GM12891 (cell line): ENCODE measurements at regions not wholly inside any gene's neighbourhood (a gene's known extent, or its start where the extent isn't known, plus 50 kb on each side); places are given as distances from the start of the nearest gene placed in this dataset.

ENCODE experiments used
- DNase-seq: peaks from one replicate; pipeline ENCODE4 v3.0.0; 2011; ENCODE audit warnings: low spot score; ENCODE audit not compliant: insufficient read length
- FAIRE-seq: peaks from 2 replicates; lab custom pipeline; 2011; peaks lifted over from hg19 to GRCh38; lab: Jason Lieb, UNC
- PAX5 ChIP-seq: IDR thresholded peaks from 2 replicates; pipeline ENCODE4 v1.6.1; 2011; ENCODE audit warnings: low read length, moderate library complexity, mild to moderate bottlenecking; ENCODE audit not compliant: insufficient read depth, severe bottlenecking
- POLR2A ChIP-seq: IDR thresholded peaks from 2 replicates; pipeline ENCODE4 v1.6.1; 2011; ENCODE audit warnings: low read depth, low read length, control low read depth
- POLR2AphosphoS5 ChIP-seq: IDR thresholded peaks from 2 replicates; pipeline ENCODE4 v1.6.1; 2011; ENCODE audit warnings: low read depth, low read length, control low read depth
- POU2F2 ChIP-seq: IDR thresholded peaks from 2 replicates; pipeline ENCODE4 v1.6.1; 2011; ENCODE audit warnings: low read depth, mild to moderate bottlenecking, control low read depth, low read length, moderate library complexity
- SPI1 ChIP-seq: IDR thresholded peaks from 2 replicates; pipeline ENCODE4 v1.6.1; 2011; ENCODE audit warnings: low read depth, low read length, control low read depth
- TAF1 ChIP-seq: IDR thresholded peaks from 2 replicates; pipeline ENCODE4 v1.6.1; 2011; ENCODE audit warnings: low read depth, low read length, control low read depth

DNA sequence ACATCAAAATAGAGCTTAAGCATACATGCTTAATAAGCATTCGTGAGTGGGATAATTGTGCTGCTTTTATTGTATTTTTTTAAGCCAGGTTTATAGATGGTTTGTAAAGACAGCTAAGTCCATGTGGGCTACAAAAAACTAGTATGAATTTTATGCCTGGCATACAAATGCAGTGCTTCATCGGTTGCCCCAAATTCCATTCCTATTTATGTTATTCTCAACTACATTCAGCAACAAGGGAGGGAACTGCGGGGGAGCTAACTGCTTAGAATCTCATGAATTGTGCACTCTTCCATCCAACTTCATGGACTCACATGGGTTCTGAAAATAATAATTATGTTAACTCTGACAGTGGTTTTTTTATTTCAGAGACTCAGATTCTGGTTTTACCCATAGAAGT lies 199.2 kb downstream of the FAM170A start:
- TF ChIP-seq POLR2A = no peak
- no peak for TF ChIP-seq TAF1
- TF ChIP-seq POU2F2 = no peak
- TF ChIP-seq SPI1 = no peak
- TF ChIP-seq PAX5 = no peak
- no peak for TF ChIP-seq POLR2AphosphoS5
- DNase-seq (no peak), FAIRE-seq (no peak)

DNA sequence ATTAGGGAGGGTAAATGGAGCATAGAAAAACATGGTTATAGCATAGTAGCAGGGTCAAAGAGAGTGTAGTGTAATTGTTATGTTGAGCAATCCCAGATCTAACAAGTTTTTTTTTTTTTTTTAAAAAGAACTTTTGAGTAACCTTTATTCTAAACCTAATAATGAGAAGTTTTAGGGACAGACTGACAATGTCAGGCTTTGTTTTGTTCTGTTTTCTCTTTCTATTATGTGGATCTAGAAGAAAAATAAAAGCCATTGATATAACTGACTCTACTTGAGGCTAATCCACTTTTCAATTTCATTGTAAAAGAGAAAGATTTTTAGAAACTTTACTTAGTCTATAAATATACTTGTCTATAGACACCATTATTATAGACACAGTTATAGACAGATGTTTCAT lies 200.0 kb downstream of the FAM170A start:
- FAIRE-seq = no peak
- TF ChIP-seq POU2F2 = no peak
- TF ChIP-seq SPI1 = no peak
- DNase-seq = no peak

DNA sequence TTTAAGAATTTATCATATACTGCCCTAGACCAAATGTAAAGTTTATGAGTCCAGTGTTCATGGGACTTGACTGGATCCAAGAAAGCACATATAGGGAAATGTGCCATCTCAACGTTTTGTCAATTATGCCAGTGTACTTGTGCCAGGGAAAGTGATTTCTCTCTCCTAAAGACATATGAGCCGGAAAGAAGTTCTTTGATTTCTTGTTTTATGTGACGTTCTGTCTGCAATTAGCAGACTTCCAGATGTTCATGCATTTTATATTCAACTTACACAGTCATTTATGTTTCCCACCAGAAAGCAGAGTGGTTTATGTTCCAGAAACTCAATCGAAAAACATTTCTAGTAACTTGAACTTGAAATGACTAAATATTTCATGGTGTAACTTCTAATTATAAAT lies 203.8 kb downstream of the FAM170A start:
- DNase-seq (no peak), FAIRE-seq (no peak)
- TF ChIP-seq SPI1 = no peak
- TF ChIP-seq POLR2AphosphoS5 = no peak
- no peak for TF ChIP-seq POLR2A
- TF ChIP-seq POU2F2 = no peak
- TF ChIP-seq TAF1 = no peak
- no peak for TF ChIP-seq PAX5

DNA sequence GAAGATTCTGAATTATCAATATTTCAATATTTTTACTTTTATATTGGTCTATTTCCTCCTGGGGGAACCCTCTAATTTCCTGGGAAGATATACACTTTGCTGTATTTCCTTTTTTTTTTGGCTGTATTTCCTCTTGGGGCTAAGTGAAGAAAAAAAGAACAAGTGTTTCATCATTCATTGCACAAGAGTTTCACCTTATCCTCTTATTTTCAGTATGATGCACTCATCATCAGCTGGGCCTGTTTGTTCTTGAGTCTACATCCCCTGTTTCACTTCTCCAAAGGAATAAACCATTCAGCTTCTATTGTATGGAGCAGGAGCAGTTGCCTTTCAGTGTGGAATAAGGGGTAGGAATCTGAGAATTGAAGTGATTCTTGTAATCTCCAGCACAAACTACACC lies 210.8 kb downstream of the FAM170A start:
- TF ChIP-seq POLR2A = no peak
- TF ChIP-seq POLR2AphosphoS5 = no peak
- no peak for TF ChIP-seq POU2F2
- no peak for TF ChIP-seq PAX5
- TF ChIP-seq SPI1 = no peak

DNA sequence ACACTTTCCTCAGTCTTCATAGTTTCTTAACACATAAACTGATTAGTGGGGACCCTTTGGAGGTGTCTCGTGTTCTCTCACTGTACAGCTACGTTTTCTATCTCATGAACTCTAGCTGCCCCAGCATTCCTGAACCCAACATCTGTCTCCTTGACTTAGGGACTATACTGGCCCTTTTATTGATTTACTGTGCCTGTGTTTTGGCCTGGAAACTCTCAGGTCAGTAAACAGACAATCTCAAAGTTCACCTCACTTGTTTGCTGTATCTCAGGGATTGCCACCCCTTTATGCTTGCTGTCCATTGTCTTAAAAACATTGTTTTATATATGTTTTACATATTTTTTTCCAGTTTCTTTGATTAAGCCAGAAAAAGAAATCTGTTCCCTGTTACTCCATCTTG lies 222.8 kb downstream of the FAM170A start:
- FAIRE-seq = no peak
- TF ChIP-seq TAF1 (no peak), POLR2A (no peak), POU2F2 (no peak), POLR2AphosphoS5 (no peak), SPI1 (no peak)
- DNase-seq = no peak

More for the DNA sequence above, 210.8 kb downstream of the FAM170A start:
- DNase-seq = no peak
- FAIRE-seq = no peak

DNA sequence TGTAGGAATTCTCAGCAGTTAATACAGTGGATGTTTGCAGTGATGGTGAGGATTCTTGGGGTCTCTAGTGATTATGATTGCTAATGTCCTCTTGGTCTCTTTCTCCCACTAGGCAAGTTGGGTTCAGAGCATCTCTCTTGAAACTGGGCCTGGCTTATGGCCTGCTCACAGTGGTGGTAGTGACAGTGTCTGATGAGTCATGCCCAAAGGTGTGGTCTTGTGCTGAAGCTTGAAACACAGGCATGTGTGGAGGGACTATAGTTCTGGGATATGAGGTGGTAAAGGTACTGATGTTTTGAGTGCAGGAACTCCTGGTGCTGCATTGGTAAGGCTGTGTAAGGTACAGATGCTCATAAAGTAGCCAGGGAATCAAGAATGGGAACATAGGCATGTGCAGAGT lies 231.1 kb downstream of the FAM170A start:
- no peak for DNase-seq
- TF ChIP-seq POU2F2 (no peak), POLR2A (no peak), PAX5 (no peak), TAF1 (no peak), POLR2AphosphoS5 (no peak), SPI1 (no peak)
- no peak for FAIRE-seq

DNA sequence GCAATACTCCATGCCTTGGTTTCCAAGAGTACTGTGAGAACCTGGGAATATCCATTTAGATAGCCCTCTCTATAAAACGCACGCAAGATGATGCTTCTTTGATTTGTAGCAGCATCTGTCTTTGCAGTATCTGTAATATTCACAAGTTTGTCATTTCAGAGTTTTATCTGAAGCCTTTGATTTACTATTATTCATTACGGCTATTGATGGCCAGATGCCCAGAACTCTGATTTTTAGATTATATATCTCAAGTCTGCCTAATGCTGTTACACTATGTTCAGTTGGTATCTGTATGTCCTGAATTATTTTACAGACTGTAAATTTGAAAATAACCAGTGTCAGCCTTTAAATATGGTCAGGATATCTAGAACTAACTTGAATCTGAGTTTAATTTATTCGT lies 233.3 kb downstream of the FAM170A start:
- FAIRE-seq (no peak), DNase-seq (no peak)

DNA sequence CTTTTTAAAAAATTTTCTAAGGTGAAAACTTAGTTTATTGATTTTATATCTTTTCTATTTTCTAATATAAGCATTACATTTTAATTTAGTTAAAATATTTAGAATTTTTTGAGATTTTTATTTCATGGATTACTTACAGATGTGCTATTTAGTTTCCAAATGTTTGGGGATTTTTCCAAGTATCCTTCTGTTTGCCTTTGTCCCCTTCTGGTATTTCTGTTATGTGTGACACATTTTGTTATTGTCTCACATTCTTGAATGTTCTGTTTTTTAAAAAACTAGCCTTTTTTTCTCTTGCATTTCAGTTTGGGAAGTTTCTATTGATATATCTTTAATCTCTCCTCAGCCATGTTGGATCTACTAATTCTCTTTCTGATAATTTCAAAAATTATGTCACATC lies 234.9 kb downstream of the FAM170A start:
- no peak for DNase-seq
- no peak for FAIRE-seq
- TF ChIP-seq POLR2AphosphoS5 (no peak), POLR2A (no peak), SPI1 (no peak), POU2F2 (no peak), PAX5 (no peak), TAF1 (no peak)

More for the DNA sequence above, 233.3 kb downstream of the FAM170A start:
- TF ChIP-seq POLR2A = no peak
- TF ChIP-seq POLR2AphosphoS5 = no peak
- TF ChIP-seq TAF1 = no peak
- no peak for TF ChIP-seq SPI1
- TF ChIP-seq POU2F2 = no peak
- no peak for TF ChIP-seq PAX5

DNA sequence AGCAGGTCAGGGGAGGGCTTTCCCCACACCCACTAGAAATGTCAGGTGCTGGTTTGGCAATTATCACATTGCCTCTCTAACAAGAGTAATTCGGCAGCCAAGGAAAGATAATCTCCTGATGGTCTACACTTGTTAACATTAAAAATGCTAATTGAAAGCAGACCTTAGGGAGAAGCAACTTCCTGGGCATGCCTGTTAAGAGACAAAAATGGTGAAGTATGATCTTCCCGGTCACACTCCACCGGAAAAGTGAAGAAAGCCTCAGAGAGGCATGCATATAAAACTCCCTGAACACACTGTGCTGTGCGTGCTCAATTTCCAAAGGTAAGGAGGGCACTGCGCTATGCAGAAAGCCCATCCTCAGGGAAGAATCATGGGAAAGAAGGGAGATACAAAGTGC lies 244.3 kb downstream of the FAM170A start:
- FAIRE-seq = no peak
- TF ChIP-seq POU2F2 (no peak), TAF1 (no peak), POLR2AphosphoS5 (no peak), SPI1 (no peak), PAX5 (no peak), POLR2A (no peak)
- DNase-seq = no peak

DNA sequence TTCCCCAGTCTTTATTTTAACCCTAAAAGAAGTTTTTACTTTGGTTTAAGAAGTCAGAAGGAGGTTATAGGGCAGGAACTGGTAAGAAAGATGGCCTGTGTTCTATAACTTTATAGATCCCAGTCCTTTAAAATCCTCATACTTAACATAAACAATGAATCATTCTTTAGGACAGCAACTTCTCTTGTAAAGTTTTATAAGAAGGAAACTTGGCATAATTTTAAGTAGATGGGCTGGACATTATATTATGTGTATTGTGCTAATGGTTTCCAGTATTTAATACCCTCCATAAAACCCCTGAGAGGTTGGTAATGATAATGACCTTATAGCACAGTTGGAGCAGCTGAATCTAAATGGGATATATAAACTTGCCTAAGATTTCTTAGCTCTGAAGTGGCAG lies 247.2 kb downstream of the FAM170A start:
- FAIRE-seq (no peak), DNase-seq (no peak)
- TF ChIP-seq SPI1 (no peak), PAX5 (no peak), POLR2AphosphoS5 (no peak), TAF1 (no peak), POLR2A (no peak), POU2F2 (no peak)
